Renal cortex interstitium (tissue), 11 donors: ENCODE measurements at regions not wholly inside any gene's neighbourhood (a gene's known extent, or its start where the extent isn't known, plus 50 kb on each side); places are given as distances from the start of the nearest gene placed in this dataset.

Experiments
- DNase-seq, 11 donors: peaks; one replicate each; pipeline ENCODE4 v3.0.0-alpha.2; 2013; ENCODE audit warnings: low read depth in 9 of 11, low spot score in 4 of 11; ENCODE audit errors: extremely low read depth in 1 of 11

DNA sequence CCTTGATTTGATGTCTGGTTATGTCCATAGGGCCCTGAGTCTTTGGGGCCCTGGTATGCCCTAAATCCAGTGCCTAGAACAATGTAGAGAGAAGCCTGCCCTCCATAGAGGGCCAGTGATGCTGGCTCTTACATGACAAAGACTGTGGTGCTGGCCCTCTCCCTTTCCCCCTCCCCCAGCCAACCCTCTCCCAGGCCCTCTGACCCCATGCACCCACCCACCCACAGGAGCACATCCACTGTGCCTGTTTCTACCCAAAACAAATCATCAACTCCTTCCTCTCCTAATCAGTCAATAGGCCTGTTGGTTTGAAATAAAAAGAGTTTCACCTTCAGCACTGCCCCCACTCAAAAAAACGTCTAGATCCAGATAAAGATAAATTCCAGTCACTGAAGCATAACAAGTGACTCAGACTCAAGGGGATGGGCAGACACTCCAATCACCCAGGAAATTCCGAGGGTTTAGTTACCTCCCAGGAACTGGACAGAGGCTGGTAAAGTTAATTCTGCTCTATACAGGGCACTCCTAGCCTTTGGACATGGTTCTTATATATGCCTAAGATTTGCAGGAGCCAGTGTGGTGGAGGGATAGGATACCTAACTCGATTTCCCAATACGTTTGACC lies 144.8 kb upstream of the VANGL1 start:
- peak in 1 of 11 donors; percentile 40 for DNase-seq

DNA sequence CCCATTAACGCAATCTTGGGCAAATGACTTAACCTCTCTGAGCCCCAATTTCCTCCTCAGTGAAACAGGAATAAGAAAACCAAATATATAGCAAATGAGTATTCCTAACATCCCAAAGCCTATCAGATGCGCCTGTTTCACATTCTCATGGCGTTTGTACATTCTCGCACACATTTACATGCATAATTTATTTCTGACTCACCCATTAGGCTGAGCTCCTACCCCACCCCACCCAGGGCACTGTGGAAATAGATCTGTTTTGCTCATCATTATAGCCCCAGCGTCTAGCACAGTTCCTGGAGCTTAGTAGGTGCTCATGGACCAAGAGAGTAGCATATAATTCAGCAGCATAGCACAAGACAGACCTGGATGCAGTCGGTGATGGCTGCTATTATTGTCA lies 146.1 kb upstream of the VANGL1 start:
- DNase-seq = no peak

DNA sequence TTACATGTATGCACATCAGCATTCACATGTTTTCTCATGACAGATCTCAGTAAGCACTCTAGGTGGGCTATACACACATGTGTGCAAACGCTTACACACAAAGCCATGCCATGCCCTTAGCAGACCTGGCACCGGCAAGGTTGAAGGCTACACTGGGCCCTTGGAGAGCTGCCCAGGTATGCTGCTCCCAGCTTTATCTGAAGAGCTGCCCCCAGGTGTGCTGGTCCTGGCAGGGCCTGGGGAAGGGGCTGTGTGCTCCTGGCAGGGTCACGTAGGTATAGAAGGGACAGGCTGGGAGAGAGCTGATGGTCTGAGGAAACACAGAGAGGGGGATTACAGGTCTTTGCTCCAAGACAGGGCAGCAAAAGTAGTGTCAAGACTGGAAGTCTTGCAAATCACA lies 146.7 kb upstream of the VANGL1 start:
- DNase-seq = no peak

DNA sequence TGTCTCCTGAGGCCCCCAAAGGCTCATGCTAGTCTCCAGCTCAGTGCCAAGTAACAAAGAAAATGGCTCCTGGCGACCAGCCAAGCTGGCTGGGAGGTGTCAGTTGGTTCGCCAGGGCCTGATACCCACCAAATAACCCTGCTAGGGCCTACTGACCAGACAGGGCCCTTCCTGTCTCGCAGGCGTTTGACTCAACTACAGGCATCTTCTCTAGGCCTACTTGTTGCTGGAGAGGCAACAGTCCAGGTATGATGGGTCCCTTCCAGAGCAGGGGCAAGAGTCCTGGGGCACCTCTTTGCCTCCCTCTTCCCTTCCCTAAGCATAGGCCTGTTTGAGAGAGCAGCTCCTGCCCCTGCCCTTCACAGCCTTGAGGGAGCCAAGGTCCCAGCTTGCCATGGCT lies 147.9 kb upstream of the VANGL1 start:
- no peak for DNase-seq

DNA sequence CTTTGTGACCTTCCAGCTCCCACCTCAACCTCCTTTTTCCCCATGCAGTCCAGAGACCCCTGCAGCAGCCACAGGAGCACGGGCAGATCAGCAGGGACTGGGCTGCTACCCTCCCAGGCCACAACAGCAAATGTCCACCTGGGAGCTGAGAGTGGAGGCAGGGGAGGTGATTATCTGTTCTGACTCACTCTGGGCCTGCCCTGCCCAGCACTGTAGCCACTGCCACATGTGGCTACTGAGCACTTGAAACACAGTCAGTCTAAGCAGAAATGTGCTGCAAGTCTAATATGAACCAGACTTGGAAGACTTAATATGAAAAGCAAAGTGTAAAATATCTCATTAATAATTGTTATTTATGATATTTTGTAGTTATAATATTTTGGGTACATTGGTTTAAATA lies 148.9 kb upstream of the VANGL1 start:
- no peak for DNase-seq

DNA sequence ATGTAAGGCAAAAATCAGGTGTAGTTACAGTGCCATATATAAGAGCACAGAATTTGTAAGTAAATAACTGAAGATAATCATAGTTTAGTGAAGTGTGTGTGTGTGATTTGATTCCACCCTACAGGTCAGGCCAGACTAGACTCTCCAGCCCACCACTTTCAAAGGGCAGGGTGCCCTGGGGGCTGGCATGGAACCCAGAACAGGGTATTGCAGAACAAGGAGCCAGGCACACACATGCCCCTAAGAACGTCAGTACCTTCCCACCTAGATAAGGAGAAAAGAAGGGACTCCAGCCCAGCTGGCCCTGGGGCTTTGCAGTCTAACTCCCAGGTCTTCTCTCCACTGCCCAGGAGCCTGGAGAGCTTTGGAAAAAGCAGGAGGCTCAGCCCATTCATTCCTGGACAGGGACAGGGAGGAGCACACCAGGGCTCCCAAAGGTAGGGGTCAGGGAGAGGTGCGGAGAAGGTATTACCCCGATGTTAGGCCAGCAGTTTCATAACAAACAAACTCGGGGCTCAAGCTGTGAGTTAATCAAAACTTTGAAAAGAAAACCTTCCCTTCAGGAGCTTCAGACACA lies 149.7 kb upstream of the VANGL1 start:
- DNase-seq = no peak

DNA sequence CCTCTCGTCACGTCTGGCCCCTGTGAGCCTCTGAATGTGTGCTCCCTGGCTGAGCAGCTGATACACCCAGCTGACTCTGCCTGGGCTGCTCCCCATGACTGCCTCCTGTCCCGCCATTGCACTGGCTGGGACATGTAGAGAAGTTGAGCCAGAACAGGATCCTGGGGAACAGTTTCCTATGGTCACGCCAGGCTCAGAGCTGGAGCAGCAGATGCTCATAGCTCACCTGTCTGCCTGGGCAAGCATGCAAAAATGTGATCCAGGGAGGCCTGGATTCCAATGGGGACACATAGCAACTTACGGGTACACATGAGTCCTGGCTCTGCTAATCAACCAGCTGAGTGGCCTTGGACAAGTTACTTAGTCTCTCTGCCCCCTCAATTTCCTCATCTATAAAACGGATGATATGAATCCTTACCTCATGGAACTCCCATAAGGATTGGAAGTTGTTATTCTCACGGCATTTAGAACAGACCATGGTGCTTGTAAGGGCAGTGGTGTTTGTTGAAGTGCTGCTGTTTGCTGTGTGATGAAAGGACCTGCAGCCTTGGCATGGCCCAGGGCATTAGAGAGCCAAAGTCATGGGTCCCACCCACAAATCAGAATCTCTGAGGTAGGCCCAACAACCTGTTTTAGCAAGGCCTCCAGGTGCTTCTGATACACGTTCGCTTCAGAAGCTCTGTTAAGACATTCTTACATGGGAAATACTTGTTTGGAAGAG lies 150.3 kb upstream of the VANGL1 start:
- no peak for DNase-seq

DNA sequence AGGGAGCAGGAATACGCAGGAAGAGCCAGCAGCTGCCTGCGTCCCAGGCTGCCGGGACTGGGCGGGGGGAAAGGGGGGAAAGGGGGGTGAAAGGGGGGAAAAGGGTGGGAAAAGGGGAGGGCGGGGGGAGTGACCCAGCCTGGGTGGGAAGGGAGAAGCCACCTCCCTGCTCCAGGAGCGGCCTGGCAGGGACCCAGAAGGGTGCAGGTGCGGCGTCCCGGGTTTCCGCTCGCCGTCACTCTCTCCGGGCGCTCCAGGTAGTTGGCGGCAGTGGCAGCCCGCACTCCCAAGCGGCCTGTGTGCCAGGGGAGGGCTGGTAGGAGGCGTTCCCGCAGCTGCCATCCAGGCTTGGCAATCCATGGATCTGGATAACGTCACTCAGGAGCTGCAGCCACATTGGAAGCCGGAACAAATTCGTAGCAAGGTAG lies 141.0 kb upstream of the NGF start:
- DNase-seq = peak in 2 of 11 donors; percentile 15 to 28

DNA sequence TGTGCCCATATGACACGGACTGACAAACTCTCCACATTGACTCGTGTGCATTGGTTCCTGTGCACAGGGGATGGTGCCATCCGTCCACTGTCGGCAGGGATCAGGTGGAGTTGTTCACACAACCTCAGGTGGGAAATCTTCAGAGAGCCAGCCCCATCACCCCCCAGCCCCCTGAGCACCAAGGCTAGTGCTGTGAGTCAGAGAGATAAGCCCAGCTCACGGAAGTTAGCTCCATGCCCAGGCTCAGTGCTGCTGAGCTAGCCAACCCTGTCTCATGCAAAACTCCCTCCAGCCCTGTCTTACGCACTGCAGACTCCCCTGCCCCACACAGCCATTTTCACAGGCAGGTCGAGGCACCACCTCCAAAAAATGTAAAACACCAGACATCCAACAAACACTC lies 139.0 kb upstream of the NGF start:
- DNase-seq = no peak

DNA sequence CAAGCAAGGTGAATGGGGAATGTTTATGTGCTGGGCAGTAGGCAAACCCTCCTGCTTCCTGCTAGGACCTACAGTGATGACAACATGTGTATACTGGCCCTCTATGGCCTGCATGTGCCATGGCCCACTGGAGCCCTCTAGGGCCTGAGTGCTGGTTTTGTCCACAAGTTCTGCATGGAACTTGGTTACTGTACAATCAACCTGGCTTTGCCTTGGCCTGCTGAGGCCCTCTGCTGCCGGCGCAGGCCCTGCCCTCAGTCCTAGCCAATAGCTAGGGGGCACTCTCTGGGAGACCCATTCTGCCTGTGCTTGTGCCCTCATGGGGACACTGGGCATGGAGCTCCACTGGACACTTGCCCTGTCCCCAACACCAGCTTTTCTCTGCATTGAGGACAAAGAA lies 138.6 kb upstream of the NGF start:
- DNase-seq = no peak

DNA sequence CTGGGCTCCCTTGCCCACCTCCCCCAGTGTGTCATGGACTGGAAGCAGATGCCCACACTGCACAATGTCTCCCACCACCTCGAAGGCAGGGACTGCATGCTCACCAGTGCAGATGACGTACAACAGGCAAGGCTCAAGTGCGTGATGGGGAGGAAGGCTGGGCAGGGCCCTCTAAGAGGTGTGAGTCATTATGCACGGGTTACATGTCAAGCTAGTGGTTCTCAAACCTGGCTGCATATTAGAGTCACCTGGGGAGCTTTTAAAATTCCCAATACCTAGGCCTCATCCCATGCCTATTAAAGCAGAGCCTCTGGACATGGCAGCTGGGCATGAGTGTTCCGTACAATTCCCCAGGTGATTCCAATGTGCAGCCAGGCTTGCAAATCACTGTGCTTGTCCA lies 137.9 kb upstream of the NGF start:
- no peak for DNase-seq

DNA sequence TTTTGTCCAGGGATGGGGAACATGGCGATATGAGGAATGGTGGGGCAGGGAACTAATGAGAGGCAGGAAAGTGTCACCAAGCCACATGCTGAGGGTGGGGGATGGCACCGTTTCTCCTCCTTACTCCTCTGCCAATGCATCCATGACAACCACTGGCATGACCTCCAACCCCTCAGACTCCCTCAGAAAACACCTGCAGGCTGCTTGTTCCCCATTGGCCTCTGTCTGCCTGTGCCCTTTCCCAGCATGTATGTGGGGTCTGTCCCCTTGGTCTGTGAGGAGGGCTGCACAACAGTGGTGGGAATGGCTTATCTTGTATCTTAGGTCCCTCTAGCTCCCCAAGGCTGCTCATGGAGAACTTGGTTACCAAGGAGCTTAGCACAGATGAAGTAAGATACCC lies 137.2 kb upstream of the NGF start:
- DNase-seq = no peak

DNA sequence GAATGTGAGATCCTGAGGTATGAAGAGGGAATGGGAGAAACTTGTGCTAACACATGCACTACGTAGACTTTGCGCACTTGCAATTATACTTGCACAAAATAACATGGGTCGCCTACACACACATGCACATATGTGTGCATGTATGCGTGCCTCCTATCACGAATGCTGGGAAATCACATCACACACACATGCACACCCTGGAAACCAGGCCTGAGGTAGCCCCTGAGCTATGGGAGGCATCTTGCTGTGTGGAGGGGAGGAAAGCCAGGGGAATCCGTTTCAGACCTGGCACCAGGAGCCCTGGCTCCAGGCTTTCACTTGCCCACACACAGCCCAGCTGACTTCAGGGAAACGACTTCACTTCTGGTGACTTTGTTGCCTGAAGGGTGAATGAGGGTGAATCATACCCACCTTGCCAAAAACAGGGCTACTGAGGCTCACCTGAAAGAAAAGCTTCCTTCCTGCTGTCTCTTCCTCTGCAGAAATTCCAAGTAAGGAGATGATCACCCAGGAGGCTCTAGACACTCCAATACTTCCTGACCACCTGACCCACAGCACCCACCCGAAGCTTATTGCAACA lies 136.0 kb upstream of the NGF start:
- DNase-seq = no peak

DNA sequence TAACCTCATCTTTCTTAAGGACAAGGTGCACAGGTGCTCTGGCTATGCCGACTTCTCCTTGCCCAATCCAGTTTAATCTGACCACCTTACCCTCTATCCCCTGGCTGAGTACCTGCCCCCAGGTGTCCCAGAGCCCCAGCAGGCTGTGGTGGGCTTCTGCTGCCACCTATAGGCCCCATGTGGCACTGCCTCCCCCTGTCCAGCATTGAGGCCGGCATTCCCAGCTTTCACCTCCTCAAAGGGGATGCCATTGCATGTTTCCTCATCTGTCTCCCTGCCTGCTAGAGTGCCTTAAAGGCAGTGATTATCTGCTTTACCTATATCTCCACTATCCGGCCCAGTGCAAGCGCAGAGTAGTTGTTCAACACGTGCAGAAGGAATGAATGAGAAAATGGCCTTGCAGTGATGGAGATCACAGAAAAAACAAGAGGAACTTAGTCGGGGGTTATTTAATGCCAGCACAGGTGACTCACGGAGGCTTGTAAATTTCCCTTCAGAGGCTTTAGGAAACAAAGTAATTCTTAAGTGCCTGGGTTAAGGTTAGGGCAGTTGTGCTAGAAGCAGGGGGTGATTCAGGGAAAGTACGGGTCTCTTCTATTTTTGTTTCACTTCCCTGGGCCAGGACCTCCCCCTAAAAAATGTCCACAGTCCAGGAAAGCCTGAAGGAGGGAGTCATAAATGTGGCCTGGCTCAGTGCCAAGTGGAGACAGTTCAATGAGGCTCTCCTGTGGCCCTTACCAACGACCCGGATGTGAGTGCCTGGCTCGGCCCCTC lies 131.8 kb upstream of the NGF start:
- DNase-seq = peak in 1 of 11 donors; percentile 22

DNA sequence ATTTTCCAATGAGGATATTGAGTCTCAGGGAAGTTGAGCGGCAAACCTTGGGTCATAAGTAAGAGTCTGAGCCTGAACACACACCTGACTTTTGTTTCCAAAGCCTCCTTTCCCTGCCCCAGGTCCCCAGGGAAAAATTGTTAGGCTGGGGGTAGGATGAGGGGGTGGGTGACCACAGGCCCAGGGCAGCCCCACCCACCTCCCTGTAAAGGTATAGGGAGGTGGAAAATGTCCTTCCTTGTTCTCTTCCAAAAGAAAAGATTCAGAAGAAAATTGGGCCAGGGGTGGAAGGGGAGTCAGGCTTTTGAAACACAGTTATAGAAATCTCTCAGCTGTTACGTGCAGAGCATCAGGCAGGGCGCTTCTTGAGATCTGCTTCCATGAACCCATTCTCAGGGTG lies 129.7 kb upstream of the NGF start:
- no peak for DNase-seq

DNA sequence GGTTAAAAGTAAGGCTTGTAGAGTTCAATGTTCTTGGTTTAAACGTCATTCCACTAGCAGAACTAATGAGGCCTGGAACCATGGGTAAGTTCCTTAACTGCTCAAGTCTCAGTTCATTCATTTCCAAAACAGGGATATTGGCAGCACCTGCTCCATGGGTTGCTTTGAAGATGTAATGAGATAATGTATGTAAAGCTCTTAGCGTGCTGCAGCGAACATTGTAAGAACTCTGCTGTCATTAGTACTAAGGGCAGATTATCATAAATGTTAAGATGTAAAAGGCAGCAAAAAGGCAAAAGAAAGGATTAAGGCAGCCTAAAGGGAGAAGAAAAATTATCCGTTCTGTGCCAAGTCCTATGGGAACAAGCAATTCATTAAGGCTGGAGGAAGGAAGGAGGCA lies 129.1 kb upstream of the NGF start:
- no peak for DNase-seq

DNA sequence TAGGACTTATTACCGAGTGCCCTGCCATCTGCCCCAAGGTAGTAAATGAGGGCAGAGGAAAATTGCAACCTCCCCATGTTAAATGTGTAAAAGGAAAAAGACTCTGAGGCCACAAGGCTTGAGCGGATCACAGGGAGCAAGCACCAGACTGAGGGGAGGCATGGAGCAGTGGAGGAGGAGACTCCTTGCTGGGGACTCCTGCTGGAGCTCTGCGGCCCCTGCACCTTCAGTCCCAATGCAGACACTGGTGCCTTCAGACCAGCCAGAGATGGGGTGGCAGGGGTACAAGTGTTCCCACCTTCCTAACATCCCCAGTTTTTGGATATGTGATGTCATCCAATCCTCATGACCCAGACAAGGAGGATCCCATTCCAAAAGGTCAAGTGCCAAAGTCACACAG lies 128.4 kb upstream of the NGF start:
- DNase-seq = no peak

DNA sequence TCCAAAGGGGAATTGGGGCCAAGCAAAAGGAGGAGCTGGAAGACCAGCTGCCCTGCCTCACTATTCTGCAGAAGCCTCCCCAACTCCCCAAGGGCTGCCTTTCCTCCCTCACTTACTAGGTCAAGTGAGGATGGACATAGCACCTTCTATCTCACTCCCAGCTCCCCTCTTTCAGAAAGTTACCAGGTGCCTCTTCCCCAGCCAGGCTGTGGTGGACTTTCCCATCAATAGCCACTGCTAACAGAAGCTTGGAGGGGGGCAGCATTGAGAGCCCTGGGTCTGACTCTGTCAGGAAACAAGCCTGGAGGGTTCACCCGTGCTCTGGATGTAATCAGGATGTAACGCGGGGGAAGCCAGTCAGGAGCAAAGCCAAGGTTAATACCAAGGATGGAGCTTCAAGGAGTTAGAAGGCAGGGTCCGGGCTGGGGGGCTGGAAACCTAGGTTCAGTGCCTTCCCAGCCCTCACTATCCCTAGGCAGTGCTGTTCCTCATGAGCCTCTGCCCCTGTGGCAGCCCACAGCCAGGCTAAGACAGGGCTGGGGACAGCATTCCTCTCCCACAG lies 127.8 kb upstream of the NGF start:
- DNase-seq = no peak

DNA sequence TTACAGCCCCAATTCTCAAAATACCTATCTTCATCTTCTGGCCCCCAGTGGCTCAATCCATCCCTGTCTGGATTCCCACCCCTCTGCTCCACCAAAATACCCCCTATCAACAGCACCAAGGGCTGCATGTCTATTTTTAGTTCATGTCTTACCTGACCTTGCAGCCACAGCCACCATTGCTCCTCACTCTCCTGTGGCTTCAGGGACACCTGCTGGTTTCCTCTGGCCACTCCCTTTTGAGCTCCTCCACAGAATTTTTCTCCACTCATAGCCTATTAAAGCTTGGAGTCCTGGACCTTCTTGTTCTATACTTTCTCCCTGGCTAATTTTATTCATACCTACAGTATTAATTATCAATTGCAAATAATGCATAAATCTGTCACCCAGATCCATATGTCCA lies 125.3 kb upstream of the NGF start:
- DNase-seq = no peak
